ENCODE measurements at regions not wholly inside any gene's neighbourhood (a gene's known extent, or its start where the extent isn't known, plus 50 kb on each side); places are given as distances from the start of the nearest gene placed in this dataset.
"Not testable (repeated sequence)": the region's sequence is repeated elsewhere in the genome, so short reads cannot be mapped to it uniquely, and the experiment has no call there.

DNA sequence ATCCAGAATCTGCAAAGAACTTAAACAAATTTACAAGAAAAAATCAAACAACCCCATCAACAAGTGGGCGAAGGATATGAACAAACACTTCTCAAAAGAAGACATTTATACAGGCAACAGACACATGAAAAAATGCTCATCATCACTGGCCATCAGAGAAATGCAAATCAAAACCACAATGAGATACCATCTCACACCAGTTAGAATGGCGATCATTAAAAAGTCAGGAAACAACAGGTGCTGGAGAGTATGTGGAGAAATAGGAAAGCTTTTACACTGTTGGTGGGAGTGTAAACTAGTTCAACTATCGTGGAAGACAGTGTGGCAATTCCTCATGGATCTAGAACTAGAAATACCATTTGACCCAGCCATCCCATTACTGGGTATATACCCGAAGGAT, 121.4 kb upstream of the RGS6 start:
- not testable (repeated sequence) for H3F3A ChIP-seq (ENCODE audit: insufficient read depth, low read length, poor library complexity, severe bottlenecking); H4K20me1 ChIP-seq (ENCODE audit: insufficient read depth); H3K36me3 ChIP-seq (ENCODE audit: insufficient read depth, low read length); H3K9me3 ChIP-seq (ENCODE audit: low read length); H3K9ac ChIP-seq (ENCODE audit: low read length); H3K27ac ChIP-seq (ENCODE audit: low read length); H3K4me2 ChIP-seq (ENCODE audit: low read length); H3K4me3 ChIP-seq (ENCODE audit: low read length); H3K9me2 ChIP-seq (ENCODE audit: insufficient read depth, low read length); H3K27me3 ChIP-seq (ENCODE audit: insufficient read depth, low read depth, low read length); H3K79me2 ChIP-seq (replicated peaks; ENCODE audit: insufficient read depth, low read length); H2AFZ ChIP-seq (ENCODE audit: low read depth, low read length)

DNA sequence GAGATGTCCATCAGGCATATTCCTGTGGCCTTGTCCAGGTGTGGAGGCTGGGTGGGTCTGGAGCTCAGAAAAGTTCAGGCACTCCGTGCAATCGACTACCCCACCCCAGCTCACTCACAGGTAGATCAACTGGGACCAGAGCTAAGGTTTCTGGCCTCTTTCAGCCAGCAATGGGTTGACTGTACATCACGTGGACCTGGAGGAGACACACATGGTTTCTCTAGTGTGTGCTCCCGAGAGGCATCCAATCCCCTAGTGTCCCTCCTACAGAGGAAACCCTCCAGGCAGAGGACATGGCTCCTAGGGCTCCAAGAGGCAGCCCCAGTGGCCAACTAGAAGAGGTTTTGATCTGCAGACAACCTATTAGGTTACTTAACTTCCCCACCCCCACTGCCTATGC, 119.5 kb upstream of the RGS6 start:
- Histone ChIP-seq H3K4me2 (ENCODE audit: low read length) (no peak overlapping the region), H3K9ac (ENCODE audit: low read length) (no peak overlapping the region), H3K27ac (ENCODE audit: low read length) (no peak overlapping the region)

DNA sequence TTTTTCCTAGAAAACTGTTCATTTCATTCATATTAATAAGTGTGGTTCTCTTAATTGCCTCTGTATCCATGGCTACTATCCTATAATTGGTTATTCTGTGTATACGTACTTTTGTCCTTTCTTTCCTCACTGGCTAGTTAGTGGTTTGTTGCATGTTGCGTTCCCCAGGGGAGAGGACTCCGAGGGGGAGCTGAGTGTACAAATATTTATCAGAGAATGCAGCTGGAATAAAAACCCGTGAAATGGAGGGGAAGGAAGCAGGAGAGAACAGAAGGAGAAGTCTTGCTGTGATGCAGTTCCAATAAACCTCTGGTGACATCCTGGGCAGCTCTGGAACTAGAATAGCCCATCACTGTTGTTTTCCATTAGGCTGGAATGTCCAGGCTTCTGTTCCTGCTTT, 117.1 kb upstream of the RGS6 start:
- no peaks in the 10 kb centered on the region for H3K79me2 ChIP-seq (replicated peaks; ENCODE audit: insufficient read depth, low read length)
- H3K4me2 ChIP-seq (ENCODE audit: low read length), result no peak overlapping the region
- H4K20me1 ChIP-seq (ENCODE audit: insufficient read depth), result no peaks in the 10 kb centered on the region
- H3K9ac ChIP-seq (ENCODE audit: low read length), result no peak overlapping the region
- no peak overlapping the region for H3K4me3 ChIP-seq (ENCODE audit: low read length)
- TF ChIP-seq RAD21 (conservative IDR thresholded peaks at IDR 0.05), result no peak
- TF ChIP-seq POLR2AphosphoS5 (IDR thresholded peaks at IDR 0.05), result no peak
- H3K9me3 ChIP-seq (ENCODE audit: low read length), result no peaks in the 10 kb centered on the region
- no peak overlapping the region for H2AFZ ChIP-seq (ENCODE audit: low read depth, low read length)
- H3F3A ChIP-seq (ENCODE audit: insufficient read depth, low read length, poor library complexity, severe bottlenecking), result no peaks in the 10 kb centered on the region
- H3K36me3 ChIP-seq (ENCODE audit: insufficient read depth, low read length), result no peaks in the 10 kb centered on the region
- H3K27ac ChIP-seq (ENCODE audit: low read length), result no peak overlapping the region
- no peaks in the 10 kb centered on the region for H3K9me2 ChIP-seq (ENCODE audit: insufficient read depth, low read length)
- H3K27me3 ChIP-seq (ENCODE audit: insufficient read depth, low read depth, low read length), result no peaks in the 10 kb centered on the region

More for the DNA sequence above, 119.5 kb upstream of the RGS6 start:
- no peak overlapping the region for H2AFZ ChIP-seq (ENCODE audit: low read depth, low read length)
- no peak for TF ChIP-seq TAF1 (IDR thresholded peaks at IDR 0.05; ENCODE audit: low read depth)
- no peak for TF ChIP-seq MXI1 (conservative IDR thresholded peaks at IDR 0.05; ENCODE audit: poor library complexity, severe bottlenecking)
- TF ChIP-seq, protein P1, sequence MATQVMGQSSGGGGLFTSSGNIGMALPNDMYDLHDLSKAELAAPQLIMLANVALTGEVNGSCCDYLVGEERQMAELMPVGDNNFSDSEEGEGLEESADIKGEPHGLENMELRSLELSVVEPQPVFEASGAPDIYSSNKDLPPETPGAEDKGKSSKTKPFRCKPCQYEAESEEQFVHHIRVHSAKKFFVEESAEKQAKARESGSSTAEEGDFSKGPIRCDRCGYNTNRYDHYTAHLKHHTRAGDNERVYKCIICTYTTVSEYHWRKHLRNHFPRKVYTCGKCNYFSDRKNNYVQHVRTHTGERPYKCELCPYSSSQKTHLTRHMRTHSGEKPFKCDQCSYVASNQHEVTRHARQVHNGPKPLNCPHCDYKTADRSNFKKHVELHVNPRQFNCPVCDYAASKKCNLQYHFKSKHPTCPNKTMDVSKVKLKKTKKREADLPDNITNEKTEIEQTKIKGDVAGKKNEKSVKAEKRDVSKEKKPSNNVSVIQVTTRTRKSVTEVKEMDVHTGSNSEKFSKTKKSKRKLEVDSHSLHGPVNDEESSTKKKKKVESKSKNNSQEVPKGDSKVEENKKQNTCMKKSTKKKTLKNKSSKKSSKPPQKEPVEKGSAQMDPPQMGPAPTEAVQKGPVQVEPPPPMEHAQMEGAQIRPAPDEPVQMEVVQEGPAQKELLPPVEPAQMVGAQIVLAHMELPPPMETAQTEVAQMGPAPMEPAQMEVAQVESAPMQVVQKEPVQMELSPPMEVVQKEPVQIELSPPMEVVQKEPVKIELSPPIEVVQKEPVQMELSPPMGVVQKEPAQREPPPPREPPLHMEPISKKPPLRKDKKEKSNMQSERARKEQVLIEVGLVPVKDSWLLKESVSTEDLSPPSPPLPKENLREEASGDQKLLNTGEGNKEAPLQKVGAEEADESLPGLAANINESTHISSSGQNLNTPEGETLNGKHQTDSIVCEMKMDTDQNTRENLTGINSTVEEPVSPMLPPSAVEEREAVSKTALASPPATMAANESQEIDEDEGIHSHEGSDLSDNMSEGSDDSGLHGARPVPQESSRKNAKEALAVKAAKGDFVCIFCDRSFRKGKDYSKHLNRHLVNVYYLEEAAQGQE (IDR thresholded peaks at IDR 0.05; ENCODE audit: borderline replicate concordance), result no peak
- TF ChIP-seq EP300 (conservative IDR thresholded peaks at IDR 0.05; ENCODE audit: poor library complexity, severe bottlenecking), result no peak
- TF ChIP-seq EZH2 (IDR thresholded peaks at IDR 0.05; ENCODE audit: borderline replicate concordance, insufficient read depth, low read length, poor library complexity, severe bottlenecking), result no peak
- TF ChIP-seq, protein P2, sequence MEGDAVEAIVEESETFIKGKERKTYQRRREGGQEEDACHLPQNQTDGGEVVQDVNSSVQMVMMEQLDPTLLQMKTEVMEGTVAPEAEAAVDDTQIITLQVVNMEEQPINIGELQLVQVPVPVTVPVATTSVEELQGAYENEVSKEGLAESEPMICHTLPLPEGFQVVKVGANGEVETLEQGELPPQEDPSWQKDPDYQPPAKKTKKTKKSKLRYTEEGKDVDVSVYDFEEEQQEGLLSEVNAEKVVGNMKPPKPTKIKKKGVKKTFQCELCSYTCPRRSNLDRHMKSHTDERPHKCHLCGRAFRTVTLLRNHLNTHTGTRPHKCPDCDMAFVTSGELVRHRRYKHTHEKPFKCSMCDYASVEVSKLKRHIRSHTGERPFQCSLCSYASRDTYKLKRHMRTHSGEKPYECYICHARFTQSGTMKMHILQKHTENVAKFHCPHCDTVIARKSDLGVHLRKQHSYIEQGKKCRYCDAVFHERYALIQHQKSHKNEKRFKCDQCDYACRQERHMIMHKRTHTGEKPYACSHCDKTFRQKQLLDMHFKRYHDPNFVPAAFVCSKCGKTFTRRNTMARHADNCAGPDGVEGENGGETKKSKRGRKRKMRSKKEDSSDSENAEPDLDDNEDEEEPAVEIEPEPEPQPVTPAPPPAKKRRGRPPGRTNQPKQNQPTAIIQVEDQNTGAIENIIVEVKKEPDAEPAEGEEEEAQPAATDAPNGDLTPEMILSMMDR (IDR thresholded peaks at IDR 0.05; ENCODE audit: poor library complexity, severe bottlenecking), result no peak
- TF ChIP-seq POLR2AphosphoS5 (IDR thresholded peaks at IDR 0.05), result no peak
- TF ChIP-seq RAD21 (conservative IDR thresholded peaks at IDR 0.05), result no peak
- no peak for TF ChIP-seq SMC3 (conservative IDR thresholded peaks at IDR 0.05; ENCODE audit: poor library complexity)
- no peaks in the 10 kb centered on the region for H3K9me3 ChIP-seq (ENCODE audit: low read length)
- H3K79me2 ChIP-seq (replicated peaks; ENCODE audit: insufficient read depth, low read length), result no peaks in the 10 kb centered on the region
- H3K27me3 ChIP-seq (ENCODE audit: insufficient read depth, low read depth, low read length), result no peaks in the 10 kb centered on the region
- H4K20me1 ChIP-seq (ENCODE audit: insufficient read depth), result no peaks in the 10 kb centered on the region
- no peaks in the 10 kb centered on the region for H3K36me3 ChIP-seq (ENCODE audit: insufficient read depth, low read length)
- H3K4me3 ChIP-seq (ENCODE audit: low read length), result no peak overlapping the region
- no peaks in the 10 kb centered on the region for H3K9me2 ChIP-seq (ENCODE audit: insufficient read depth, low read length)
- no peaks in the 10 kb centered on the region for H3F3A ChIP-seq (ENCODE audit: insufficient read depth, low read length, poor library complexity, severe bottlenecking)
